HG03460 (cell line): ENCODE measurements at regions not wholly inside any gene's neighbourhood (a gene's known extent, or its start where the extent isn't known, plus 50 kb on each side); places are given as distances from the start of the nearest gene placed in this dataset.

ENCODE experiments used
- ATAC-seq: cut with Tn5 transposase; IDR thresholded peaks from one replicate; pipeline ENCODE4 v1.9.1; 2021; ENCODE audit not compliant: unreplicated experiment

DNA sequence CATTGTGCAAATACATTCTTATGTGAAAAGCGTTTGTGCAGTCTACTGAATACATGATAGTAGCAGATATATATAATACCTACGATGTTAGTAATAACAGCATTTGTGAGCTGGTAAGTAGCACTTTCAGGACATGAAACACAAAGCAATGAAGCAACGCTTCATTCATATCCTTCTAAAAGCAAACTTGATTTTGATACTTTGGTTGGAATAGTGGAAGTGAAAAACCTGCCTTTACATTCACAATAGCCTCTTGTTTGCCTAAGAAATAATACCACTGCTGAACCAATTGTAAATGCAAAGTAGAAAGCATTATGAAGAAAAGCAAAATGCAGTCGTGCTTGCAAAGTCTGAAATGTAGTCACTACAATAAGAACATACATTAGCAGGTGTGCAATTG, 926.3 kb downstream of the FSTL5 start:
- no peak for ATAC-seq

DNA sequence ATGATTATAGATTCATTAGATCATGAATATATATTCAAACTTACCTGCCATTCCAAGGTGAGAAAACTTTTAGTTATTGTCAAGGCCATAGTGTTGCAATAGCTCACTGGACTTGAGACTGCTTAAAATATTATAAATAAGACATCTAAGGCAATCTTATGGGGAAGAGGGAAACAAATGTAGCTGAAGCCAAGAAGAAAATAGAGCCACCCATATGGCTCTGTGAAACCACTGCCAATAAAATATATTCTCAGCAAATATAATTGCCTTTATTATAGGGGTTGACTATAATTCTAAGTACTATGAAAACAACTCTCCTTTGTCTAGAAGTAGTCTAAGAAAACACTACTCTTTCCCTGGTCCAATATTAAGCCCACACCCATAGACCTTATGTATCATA, 938.5 kb downstream of the FSTL5 start:
- no peak for ATAC-seq

DNA sequence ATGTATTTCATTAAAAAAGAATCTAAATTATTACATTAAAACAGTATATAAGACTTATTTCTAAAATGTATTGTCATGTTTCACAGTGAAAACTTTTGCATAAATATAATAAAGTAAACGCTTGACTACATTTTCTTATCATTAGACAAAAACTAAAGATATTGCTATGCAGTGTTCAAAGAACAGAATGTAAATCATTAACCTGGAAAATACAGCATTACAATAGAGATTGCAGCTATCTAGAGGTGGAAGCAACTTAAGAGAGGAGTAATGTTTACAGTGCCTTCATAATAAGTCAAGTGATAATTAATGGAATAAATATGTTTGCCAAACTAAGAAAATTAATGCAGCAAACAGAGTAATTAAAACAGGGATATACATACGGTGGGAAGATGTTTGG, 940.9 kb downstream of the FSTL5 start:
- no peak for ATAC-seq

DNA sequence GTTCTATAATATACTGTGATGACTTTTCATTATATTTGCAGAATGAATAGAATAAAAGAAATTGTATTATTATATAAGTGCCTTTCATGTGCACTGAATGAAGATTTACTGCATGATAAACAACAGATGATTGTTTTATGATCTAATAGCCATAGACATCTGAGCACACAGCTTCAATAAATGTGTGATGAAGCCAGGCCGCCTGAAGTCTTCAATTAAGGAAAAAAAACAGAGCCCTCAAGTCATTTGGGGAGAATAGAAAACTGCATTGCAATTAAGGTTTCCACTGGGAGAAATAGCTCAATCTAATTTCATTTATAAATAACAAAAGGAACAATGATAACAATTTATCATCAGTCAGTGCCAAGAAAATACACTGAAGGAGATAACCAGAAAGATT, 955.2 kb downstream of the FSTL5 start:
- ATAC-seq = no peak

DNA sequence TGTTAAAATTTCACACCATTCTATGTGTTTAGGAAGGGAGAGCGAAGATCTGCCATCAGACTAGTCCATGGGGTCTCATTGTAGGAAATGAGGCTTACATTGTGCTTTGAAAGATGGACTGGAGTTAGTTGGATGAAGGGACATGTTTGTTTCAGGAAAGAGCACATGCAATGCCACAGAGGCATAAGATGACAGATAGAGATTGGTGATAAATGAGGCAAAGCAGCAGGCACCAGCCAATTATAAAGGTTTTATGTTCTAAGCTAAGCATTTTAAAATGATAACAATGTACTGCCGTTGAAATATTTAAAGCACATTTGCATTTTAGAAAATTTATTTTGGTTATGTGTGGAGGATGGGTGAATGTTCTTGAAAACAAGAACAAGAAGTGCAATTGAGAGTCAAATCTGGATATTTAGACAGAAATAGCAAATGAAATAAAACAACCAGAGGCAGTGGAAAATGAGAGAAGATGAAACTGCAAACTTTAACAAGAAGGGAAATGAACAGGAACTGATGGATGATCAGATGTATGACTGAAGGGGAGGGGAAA, 957.2 kb downstream of the FSTL5 start:
- ATAC-seq = no peak

DNA sequence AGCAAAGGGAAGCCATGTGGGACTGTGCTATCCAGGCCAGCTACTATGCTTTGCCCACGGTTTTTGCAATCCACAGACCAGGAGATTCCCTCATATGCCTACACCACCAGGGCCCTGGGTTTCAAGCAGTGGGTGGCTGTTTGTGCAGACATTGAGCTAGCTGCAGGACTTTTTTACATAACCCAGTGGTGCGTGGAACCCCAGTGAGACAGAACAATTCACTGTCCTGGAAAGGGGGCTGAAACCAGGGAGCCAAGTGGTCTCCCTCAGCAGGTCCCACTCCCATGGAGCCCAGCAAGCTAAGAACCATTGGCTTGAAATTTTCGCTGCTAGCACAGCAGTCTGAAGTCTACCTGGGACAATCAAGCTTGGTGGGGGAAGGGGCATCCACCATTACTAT, 959.9 kb downstream of the FSTL5 start:
- no peak for ATAC-seq

DNA sequence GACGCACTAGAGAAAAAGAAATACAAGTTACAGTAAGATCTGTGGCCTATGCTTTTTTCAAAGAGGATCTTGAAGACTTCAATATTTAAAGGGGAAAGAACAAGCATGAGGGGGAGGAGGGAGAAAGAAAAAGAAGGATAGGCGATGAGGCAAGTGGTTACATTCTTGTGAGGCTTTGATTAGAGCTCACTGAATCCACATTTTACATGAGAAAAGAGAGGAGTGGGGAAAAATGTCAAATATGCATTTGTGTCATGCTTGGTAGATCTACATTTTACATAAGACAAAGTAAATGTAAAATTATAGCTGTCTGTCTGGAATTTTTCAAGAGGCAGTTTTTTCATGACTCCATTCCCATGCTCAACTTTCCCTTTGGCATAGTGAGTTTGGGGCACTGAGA, 965.9 kb downstream of the FSTL5 start:
- ATAC-seq = no peak

DNA sequence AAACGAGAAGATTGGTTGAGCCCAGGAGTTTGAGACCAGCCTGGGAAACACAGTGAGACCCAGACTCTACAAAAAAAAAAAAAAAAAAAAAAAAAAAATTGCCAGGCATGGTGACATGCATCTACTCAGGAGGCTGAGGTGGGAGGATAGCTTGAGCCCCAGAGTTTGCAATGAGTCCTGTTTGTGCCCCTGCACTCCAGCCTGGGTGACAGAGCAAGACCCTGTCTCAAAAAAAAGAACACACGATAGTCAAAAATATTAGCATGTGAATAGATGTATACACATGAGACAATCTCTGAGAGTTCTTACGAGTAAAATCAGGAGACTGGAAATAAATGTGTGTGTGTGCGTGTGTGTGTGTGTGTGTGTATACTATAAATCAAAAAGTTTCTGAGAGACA, 966.3 kb downstream of the FSTL5 start:
- no peak for ATAC-seq

DNA sequence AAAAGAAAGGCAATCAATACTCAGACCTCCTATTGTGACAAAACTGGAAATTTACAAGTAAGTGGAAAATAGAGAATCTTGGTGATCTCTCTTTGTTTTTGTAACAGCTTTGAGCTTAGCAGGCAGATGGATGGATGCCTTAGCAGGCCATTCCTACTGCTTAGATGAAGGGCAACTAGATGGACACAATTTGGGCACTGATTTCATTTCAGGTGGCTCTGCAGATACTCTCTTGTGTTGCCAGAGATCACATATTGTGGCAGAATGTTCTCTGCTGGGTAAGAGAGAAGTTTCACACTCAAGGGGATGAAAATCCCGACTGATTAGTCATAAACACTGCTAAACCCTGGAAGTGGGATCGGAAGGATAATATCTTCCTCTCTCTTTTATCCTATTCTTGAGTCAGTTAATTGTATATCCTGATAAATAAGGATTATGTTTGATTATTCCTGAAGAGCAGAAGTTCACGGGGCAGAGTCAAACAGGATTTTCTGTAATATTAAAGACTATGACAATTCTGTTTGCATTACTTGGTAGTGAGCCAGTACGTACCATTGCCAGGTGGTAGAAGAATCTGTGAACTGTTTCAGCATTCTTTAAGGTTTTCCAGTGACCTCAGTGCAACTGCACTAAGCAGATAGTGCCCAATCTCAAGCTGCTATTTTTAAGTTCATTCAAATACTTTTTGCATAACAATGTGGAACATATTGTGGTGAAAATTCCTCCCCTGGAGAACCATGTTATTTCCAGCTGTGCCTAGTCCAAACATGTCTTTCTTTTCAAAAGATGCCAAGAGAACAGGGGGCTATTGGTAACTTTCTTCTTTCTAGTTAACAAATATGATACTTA, 974.3 kb downstream of the FSTL5 start:
- ATAC-seq = no peak

DNA sequence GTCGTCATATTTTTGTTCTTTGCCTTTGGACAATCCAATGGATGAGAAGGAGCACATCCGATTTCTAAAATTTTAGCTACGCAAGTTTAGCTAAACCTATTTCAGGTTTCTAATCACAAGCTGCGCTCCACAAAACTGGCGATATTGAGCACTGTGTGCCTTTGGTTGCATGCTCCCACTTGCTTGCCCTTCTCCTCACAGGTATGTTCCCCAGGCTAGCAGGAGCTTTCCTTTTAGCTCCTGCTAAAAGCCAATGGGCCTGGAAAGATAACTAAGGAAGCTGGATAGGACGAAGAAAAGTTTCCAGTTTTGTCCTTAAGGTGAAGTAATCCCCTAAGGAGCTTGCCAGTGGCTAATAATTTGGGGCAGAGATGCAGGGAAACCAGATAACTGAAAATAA, 975.2 kb downstream of the FSTL5 start:
- ATAC-seq = no peak

DNA sequence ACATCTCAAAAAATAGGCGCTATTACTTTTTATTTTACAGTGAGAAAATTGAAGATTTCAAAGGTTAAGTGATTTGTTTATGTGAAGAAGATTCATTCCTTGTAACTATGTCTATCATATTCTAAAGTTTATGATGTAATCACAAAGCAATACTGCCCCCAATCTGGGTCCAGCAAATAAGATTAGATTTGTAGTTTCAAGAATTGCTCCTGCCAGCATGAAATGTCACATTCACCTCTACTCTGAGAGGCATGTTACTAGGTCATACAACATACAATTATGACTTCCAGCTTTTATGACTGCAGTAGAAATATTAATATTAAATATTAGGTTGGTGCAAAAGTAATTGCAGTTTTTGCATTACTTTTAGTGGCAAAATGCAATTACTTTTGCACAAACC, 976.2 kb downstream of the FSTL5 start:
- ATAC-seq = no peak

DNA sequence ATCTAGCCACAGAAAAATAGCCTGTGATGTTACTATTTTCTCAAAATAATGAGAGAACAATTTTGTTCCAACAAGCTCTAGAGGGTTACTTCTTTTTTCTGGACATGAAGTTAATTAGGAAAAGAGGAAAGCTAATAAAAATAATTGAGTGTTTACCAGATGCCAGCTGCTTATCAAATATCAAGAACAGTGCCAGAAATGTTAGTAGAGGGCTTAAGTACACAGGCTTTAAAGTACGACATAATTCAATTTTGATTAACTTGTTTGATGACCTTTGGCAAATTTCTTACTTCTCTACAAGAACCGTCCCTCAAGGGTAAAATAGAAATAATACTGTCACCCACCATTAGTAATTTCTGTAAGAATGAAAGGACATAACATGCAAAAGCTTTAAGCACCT, 977.0 kb downstream of the FSTL5 start:
- ATAC-seq = no peak

DNA sequence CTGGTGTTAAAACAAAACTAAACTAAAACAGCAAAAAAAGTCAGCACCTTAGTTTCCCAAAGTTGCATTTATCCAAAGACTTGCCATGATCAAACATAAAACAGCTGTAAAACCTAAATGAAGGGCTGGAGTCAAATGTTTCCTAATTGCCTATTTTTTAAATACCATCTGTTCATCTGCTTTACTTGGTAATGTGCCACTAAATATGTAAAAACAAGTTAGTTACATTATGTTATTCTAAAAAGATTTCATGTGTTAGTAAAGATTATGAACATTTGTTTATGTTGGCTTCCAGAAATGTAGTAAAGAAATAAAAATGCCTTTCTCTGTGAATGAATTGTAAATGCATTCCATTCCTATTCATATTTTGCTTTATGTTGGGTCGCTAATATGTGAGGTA, 977.8 kb downstream of the FSTL5 start:
- ATAC-seq = no peak

DNA sequence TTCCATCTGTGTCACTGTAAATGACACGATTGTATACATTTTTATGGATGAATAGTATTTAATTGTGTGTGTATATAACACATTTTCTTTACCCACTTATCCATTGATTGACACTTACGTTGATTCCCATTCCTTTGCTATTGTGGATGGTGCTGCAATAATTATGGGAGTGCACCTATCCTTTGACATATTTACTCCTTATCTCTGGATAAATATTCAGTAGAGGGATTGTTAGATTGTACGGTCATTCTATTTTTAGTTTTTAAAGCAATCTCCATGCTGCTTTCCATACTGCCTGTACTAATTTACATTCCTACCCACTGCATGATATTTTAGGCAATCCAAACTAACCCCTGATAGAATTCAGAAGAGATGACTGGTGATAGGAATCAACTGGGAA, 980.1 kb downstream of the FSTL5 start:
- ATAC-seq = no peak

DNA sequence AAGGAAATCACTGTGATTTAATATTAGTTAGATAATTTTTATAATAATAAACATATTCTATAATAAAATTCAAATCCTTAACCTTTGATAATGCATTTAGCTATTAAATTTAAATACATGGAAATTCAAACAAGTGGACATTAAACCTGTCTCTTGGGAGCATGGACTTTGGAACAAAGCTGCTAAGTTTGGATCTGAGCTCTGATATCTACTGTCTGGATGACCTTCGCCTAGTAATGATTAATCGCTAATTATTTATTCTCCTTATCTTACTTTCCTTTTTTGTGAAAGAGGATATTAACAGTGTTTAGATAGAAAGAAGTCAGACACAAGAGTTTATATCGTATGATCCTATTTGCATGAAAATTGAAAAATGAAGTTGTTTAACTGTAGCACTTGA, 980.9 kb downstream of the FSTL5 start:
- no peak for ATAC-seq

DNA sequence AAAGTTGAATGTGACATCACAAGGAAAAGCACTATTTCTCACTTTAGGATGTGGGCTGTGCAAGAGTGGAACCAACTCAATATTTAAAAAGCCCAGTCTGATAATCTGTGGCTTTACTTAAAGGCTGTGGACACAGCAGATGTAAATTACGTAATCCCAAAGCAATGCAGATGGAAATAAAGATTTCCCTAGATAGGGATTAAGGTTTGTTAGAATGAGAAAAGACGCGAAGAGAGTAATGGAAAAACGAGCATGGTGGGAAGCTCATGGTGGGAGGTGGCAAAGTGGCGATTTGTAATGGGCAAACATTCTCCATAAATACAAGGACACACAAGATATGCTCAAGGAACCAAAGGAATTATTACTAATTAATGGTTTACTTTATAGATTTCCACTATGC, 985.5 kb downstream of the FSTL5 start:
- no peak for ATAC-seq

DNA sequence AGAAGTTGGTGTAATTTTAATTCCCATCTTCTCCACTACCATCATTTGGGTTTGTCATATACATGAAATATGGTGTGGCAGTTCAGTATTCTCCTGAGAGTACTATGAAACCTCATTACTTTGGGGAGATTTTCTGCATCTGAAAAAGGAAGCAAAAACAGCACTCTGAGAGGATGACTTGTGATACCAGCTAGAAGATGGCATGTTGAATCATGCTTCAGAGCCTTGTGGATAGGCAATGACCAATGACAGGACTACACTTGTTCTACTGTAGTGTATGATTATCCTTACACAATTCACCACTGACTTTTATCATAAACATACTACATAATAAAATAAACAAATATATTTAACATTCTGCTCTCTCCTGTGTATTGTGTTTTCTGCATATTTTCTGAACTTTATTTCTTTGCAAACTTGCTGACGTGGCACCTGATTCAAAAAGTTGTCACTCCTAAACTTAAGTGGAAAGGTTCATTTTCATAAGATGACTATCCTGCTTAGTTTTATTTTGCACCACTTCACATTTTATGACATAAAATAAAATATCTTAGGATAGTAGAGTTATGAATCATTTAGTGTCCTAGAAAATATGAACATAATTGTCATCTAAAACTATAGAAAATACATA, 991.3 kb downstream of the FSTL5 start:
- no peak for ATAC-seq

DNA sequence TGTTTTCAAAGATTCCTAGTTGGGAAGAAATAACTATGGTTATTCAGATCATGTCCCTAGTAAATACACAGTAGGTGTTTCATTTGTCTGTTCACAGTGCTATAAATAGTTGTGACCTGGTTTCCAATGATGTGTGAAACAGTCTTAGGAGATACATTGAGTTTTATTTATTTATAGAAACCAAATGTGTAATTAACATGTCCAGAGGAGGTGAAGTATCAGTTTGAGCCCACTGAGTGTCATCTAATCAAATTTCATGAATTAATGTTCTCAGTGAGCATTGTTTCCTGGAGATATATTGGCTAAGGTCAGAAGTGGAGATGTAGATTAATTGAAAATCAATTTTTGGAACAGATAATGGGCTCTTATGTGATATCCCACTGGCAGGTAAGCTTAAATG, 996.3 kb downstream of the FSTL5 start:
- no peak for ATAC-seq

DNA sequence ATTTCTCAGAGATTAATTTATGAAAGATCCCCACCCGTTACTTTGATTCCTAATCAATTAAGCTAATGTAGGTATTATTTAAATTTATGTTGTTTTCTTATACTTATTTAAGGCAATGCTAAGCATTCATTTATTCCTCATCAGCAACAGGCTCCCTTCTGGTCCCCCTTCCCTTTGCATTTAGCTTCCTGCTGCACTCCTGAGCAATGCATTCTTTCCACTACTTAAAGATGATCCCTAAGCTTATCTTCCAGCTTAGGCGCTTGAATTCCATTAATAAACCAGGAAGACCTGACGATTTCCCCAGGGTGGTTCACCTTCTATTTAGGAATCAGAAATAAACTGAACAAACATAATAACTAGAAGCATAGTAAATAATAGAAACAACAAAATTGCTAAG, 1003.1 kb downstream of the FSTL5 start:
- no peak for ATAC-seq

DNA sequence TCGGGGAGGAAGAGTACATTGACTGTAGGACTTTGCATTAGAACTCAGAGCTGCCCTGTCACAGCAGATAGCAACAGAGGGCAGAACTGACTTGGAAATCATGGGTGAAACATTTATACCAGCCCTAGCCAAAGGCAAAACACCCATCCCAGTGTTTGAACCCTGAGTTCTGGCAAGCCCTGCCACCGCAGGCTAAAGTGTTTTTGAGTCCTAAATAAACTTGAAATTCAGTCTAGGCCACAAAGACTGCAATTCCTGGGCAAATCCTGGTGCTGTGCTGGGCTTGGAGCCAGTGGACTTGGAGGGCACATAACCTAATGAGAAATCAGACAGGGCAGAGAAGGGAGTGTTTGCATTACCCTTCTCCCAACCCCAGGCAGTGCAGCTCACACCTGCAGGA, 1015.7 kb downstream of the FSTL5 start:
- ATAC-seq = no peak

DNA sequence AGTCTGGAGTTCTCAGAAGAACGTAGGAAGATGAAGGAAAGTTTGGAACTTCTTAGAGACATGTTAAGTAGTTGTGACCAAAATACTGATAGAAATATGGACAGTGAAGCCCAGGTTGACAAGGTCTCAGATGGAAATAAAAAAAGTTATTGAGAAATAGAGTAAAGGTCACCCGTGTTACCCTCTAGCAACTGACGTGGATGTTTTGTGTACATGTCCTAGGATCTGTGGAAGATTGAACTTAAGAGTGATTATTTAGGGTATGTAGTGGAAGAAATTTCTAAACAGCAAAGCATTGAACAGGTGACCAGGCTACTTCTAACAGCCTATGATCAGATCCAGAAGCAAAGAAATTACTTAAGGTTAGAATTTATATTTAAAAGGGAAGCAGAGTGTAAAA, 1020.4 kb downstream of the FSTL5 start:
- no peak for ATAC-seq

DNA sequence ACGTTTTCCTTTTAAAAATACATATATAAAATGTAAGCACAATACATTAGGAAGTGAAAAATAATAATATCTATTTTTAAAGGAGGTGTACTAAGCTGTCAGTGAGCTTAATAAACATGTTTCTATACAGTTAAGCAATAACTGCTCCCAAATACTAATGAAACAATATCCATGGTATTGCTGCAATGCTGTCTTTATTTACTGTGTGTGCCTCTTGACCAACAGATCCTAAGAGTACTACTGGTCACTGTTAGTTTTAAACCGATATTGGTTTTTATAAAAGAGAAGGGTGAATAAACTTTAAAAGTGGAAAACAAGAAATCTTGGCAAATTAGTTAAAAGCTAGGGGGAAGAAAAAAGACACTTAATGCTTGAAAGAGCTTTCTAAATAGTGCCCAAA, 1029.0 kb downstream of the FSTL5 start:
- no peak for ATAC-seq
